OCI-LY3 (cell line): ENCODE measurements at regions not wholly inside any gene's neighbourhood (a gene's known extent, or its start where the extent isn't known, plus 50 kb on each side); places are given as distances from the start of the nearest gene placed in this dataset.

Experiments
- H2AFZ ChIP-seq: fragments of 200-600, 300-600 bp; shearing (Covaris generic); 2 replicates; pipeline ENCODE4 v1.6.0; 2014; ENCODE audit warnings: antibody characterized with exemption, low read depth, low read length
- H3K27ac ChIP-seq: fragments of 200-600, 300-600 bp; sonication (generic); 2 replicates; pipeline ENCODE4 v1.5.1; 2014; ENCODE audit warnings: mild to moderate bottlenecking, low read length, moderate library complexity, mixed read lengths
- H3K27me3 ChIP-seq: fragments of 200-600, 300-600 bp; sonication (generic); 2 replicates; pipeline ENCODE4 v1.6.1; 2014; ENCODE audit warnings: low read depth, low read length, mixed read lengths
- H3K36me3 ChIP-seq: fragments of 200-600, 300-600 bp; sonication (generic); replicated peaks from 2 replicates; pipeline ENCODE3; 2014; ENCODE audit warnings: low read depth, low read length, mixed read lengths
- H3K4me1 ChIP-seq: fragments of 300-600, 200-600 bp; sonication (generic); 2 replicates; pipeline ENCODE4 v1.6.1; 2014; ENCODE audit warnings: low read length, mixed read lengths
- H3K4me2 ChIP-seq: fragments of 200-600, 300-600 bp; sonication (generic); 2 replicates; pipeline ENCODE4 v1.6.1; 2014; ENCODE audit warnings: low read length, mixed read lengths
- H3K4me3 ChIP-seq: fragments of 300-600, 200-600 bp; sonication (generic); 2 replicates; pipeline ENCODE4 v1.5.1; 2014; ENCODE audit warnings: antibody characterized with exemption, mild to moderate bottlenecking, low read length, moderate library complexity
- H3K79me2 ChIP-seq: fragments of 300-600, 200-600 bp; shearing (Covaris generic); 2 replicates; pipeline ENCODE4 v1.6.1; 2014; ENCODE audit warnings: mild to moderate bottlenecking, low read length, mixed read lengths
- H3K9ac ChIP-seq: fragments of 300-600, 200-600 bp; shearing (Covaris generic); 2 replicates; pipeline ENCODE4 v1.6.0; 2014; ENCODE audit warnings: mild to moderate bottlenecking, low read length, moderate library complexity
- H3K9me3 ChIP-seq: fragments of 200-600, 300-600 bp; shearing (Covaris generic); 2 replicates; pipeline ENCODE4 v1.6.1; 2014; ENCODE audit warnings: low read length, mixed read lengths; ENCODE audit not compliant: insufficient read depth
- H4K20me1 ChIP-seq: fragments of 200-600, 300-600 bp; sonication (generic); 2 replicates; pipeline ENCODE4 v1.6.1; 2016; ENCODE audit warnings: low read length, mixed read lengths; ENCODE audit not compliant: insufficient read depth
- CTCF ChIP-seq: fragments of 200-600, 300-600 bp; sonication (generic); IDR thresholded peaks from 2 replicates; pipeline ENCODE4 v1.5.1; 2014; ENCODE audit warnings: antibody characterized with exemption, low read length, low read depth
- EZH2phosphoT487 ChIP-seq: fragments of 200-600 bp; shearing (Covaris generic); IDR thresholded peaks from 2 replicates; pipeline ENCODE4 v1.6.1; 2018; ENCODE audit warnings: antibody characterized with exemption, mixed run types, low read depth

- TF ChIP-seq CTCF (no peak), EZH2phosphoT487 (no peak)
- Histone ChIP-seq H3K4me2 (no peak overlapping the region), H3K79me2 (no peaks in the 10 kb centered on the region), H3K9me3 (no peaks in the 10 kb centered on the region), H3K9ac (no peak overlapping the region), H3K4me1 (peaks cover 20% of the 10 kb centered on the region), H3K27ac (no peak overlapping the region), H3K27me3 (no peaks in the 10 kb centered on the region), H2AFZ (no peak overlapping the region), H4K20me1 (no peaks in the 10 kb centered on the region), H3K36me3 (no peaks in the 10 kb centered on the region), H3K4me3 (no peak overlapping the region)
Observed at GRCh38 chr6:141685416-141685815, 447.3 kb upstream of the GJE1 start.

- Histone ChIP-seq H3K27me3 (no peaks in the 10 kb centered on the region), H3K4me2 (no peak overlapping the region), H3K9ac (no peak overlapping the region), H4K20me1 (no peaks in the 10 kb centered on the region), H3K27ac (no peak overlapping the region), H3K9me3 (no peaks in the 10 kb centered on the region), H3K36me3 (no peaks in the 10 kb centered on the region), H3K4me1 (no peaks in the 10 kb centered on the region), H3K4me3 (no peak overlapping the region), H3K79me2 (no peaks in the 10 kb centered on the region), H2AFZ (no peak overlapping the region)
- TF ChIP-seq EZH2phosphoT487, result no peak
Observed at GRCh38 chr6:141682391-141682790, 450.3 kb upstream of the GJE1 start.

GRCh38 chr6:141677598-141678211 is 455.0 kb upstream of the GJE1 start:
- H3K27ac ChIP-seq, result no peak overlapping the region
- H3K4me1 ChIP-seq, result no peaks in the 10 kb centered on the region
- no peak for TF ChIP-seq EZH2phosphoT487
- TF ChIP-seq CTCF, result peak; percentile 53
- no peaks in the 10 kb centered on the region for H3K9me3 ChIP-seq
- H3K79me2 ChIP-seq, result no peaks in the 10 kb centered on the region
- H3K4me3 ChIP-seq, result no peak overlapping the region
- H4K20me1 ChIP-seq, result no peaks in the 10 kb centered on the region
- H2AFZ ChIP-seq, result peak overlapping the region; percentile 41
- H3K4me2 ChIP-seq, result peak overlapping the region; percentile 32; the same call in 1 of the 2 replicates
- no peaks in the 10 kb centered on the region for H3K27me3 ChIP-seq
- no peaks in the 10 kb centered on the region for H3K36me3 ChIP-seq
- H3K9ac ChIP-seq, result no peak overlapping the region

GRCh38 chr6:141675957-141676356 is 456.8 kb upstream of the GJE1 start:
- Histone ChIP-seq H3K4me1 (no peaks in the 10 kb centered on the region), H3K27me3 (no peaks in the 10 kb centered on the region), H3K4me2 (no peak overlapping the region), H3K27ac (no peak overlapping the region), H3K9me3 (no peaks in the 10 kb centered on the region), H2AFZ (no peak overlapping the region), H3K4me3 (no peak overlapping the region), H3K9ac (no peak overlapping the region), H3K79me2 (no peaks in the 10 kb centered on the region), H4K20me1 (no peaks in the 10 kb centered on the region), H3K36me3 (no peaks in the 10 kb centered on the region)
- peak; percentile 41; the same call in 1 of the 2 replicates for TF ChIP-seq CTCF
- TF ChIP-seq EZH2phosphoT487, result no peak
